NB4 (cell line): ENCODE measurements at regions not wholly inside any gene's neighbourhood (a gene's known extent, or its start where the extent isn't known, plus 50 kb on each side); places are given as distances from the start of the nearest gene placed in this dataset.

ENCODE experiments used
- DNase-seq: peaks from one replicate; pipeline ENCODE4 v3.0.0; 2010; ENCODE audit warnings: low read depth
- H3K4me3 ChIP-seq: one replicate; pipeline ENCODE4 v1.5.1; 2011; ENCODE audit warnings: mild to moderate bottlenecking, low read depth, low read length, moderate library complexity
- CTCF ChIP-seq: IDR thresholded peaks from one replicate; pipeline ENCODE4 v1.5.1; 2012; ENCODE audit warnings: low read depth, low read length
- MAX ChIP-seq: IDR thresholded peaks from 2 replicates; pipeline ENCODE4 v1.6.1; 2011; ENCODE audit warnings: low read depth, low read length
- MYC ChIP-seq: IDR thresholded peaks from 2 replicates; pipeline ENCODE4 v1.6.1; 2011; ENCODE audit warnings: low read depth, low read length
- POLR2A ChIP-seq: IDR thresholded peaks from 2 replicates; pipeline ENCODE4 v1.6.1; 2011; ENCODE audit warnings: mild to moderate bottlenecking; ENCODE audit not compliant: insufficient read length; ENCODE audit errors: extremely low read depth

GRCh38 chr10:128675405-128675804 lies 549.2 kb upstream of the MKI67 start:
- H3K4me3 ChIP-seq = no peak overlapping the region
- DNase-seq = no peak
- TF ChIP-seq MAX (no peak), POLR2A (no peak), MYC (no peak), CTCF (no peak)

GRCh38 chr10:128680116-128680515 lies 553.9 kb upstream of the MKI67 start:
- no peak for DNase-seq
- H3K4me3 ChIP-seq = no peak overlapping the region

GRCh38 chr10:128684215-128684614 lies 558.0 kb upstream of the MKI67 start:
- no peak for DNase-seq
- no peak for TF ChIP-seq POLR2A
- TF ChIP-seq MAX = no peak
- TF ChIP-seq CTCF = no peak
- TF ChIP-seq MYC = no peak
- no peak overlapping the region for H3K4me3 ChIP-seq

More at GRCh38 chr10:128680116-128680515, 553.9 kb upstream of the MKI67 start:
- TF ChIP-seq POLR2A (no peak), MYC (no peak), CTCF (no peak), MAX (no peak)

GRCh38 chr10:128686630-128687278 lies 560.5 kb upstream of the MKI67 start:
- no peak for DNase-seq
- TF ChIP-seq MYC (no peak), CTCF (no peak), MAX (no peak), POLR2A (no peak)
- H3K4me3 ChIP-seq = no peak overlapping the region

- no peak for TF ChIP-seq MYC
- TF ChIP-seq CTCF = no peak
- TF ChIP-seq POLR2A = no peak
- TF ChIP-seq MAX = no peak
- no peak overlapping the region for H3K4me3 ChIP-seq
- no peak for DNase-seq
Measured at GRCh38 chr10:128687408-128687807, 561.2 kb upstream of the MKI67 start.
